Keratinocyte (primary cell): ENCODE measurements at regions not wholly inside any gene's neighbourhood (a gene's known extent, or its start where the extent isn't known, plus 50 kb on each side); places are given as distances from the start of the nearest gene placed in this dataset.

Experiments
- DNase-seq: peaks from one replicate; pipeline ENCODE4 v3.0.0-alpha.2; 2011; ENCODE audit warnings: low read depth, missing footprints, low spot score
- FAIRE-seq: peaks from 2 replicates; lab custom pipeline; 2011; peaks lifted over from hg19 to GRCh38; lab: Jason Lieb, UNC
- H2AFZ ChIP-seq: 2 replicates; pipeline ENCODE4 v1.6.0; 2012; ENCODE audit warnings: low read length, control low read depth, inconsistent platforms; ENCODE audit not compliant: control insufficient read depth
- H3K27ac ChIP-seq: 2 replicates; pipeline ENCODE4 v1.5.1; 2011; ENCODE audit warnings: low read length; ENCODE audit not compliant: control insufficient read depth, insufficient read depth
- H3K27me3 ChIP-seq: 3 replicates; pipeline ENCODE4 v1.6.0; 2011; ENCODE audit warnings: low read length; ENCODE audit not compliant: control insufficient read depth, insufficient read depth; ENCODE audit errors: extremely low read depth
- H3K36me3 ChIP-seq, 2 experiments: 2 replicates in 1 of 2; 3 replicates in 1 of 2; pipeline ENCODE4 v1.5.1; 2011; ENCODE audit warnings: low read length in 2 of 2, mild to moderate bottlenecking in 1 of 2; ENCODE audit not compliant: control insufficient read depth in 2 of 2, insufficient read depth in 2 of 2; ENCODE audit errors: extremely low read depth in 1 of 2
- H3K4me1 ChIP-seq: 3 replicates; pipeline ENCODE4 v1.5.1; 2011; ENCODE audit warnings: low read length; ENCODE audit not compliant: control insufficient read depth, insufficient read depth; ENCODE audit errors: extremely low read depth
- H3K4me2 ChIP-seq: 3 replicates; pipeline ENCODE4 v1.6.0; 2011; ENCODE audit warnings: low read depth, low read length; ENCODE audit not compliant: control insufficient read depth, insufficient read depth; ENCODE audit errors: extremely low read depth
- H3K4me3 ChIP-seq, 3 experiments: fragments of 200-600 bp in 1 of 3; sonication (generic) in 1 of 3; 2 replicates in 2 of 3; 3 replicates in 1 of 3; pipeline ENCODE4 v1.5.1; 2011 to 2016; ENCODE audit warnings: low read length in 3 of 3, mild to moderate bottlenecking in 3 of 3, control low read depth in 2 of 3, inconsistent platforms in 1 of 3, low read depth in 1 of 3, mixed read lengths in 1 of 3, mixed run types in 1 of 3, moderate library complexity in 1 of 3; ENCODE audit not compliant: control insufficient read depth in 2 of 3, insufficient read depth in 2 of 3; ENCODE audit errors: extremely low read depth in 1 of 3
- H3K79me2 ChIP-seq: 2 replicates; pipeline ENCODE4 v1.6.0; 2012; ENCODE audit warnings: low read length; ENCODE audit not compliant: control insufficient read depth, insufficient read depth
- H3K9ac ChIP-seq: 3 replicates; pipeline ENCODE4 v1.6.0; 2011; ENCODE audit warnings: low read length; ENCODE audit not compliant: control insufficient read depth, insufficient read depth; ENCODE audit errors: extremely low read depth
- H3K9me1 ChIP-seq: 3 replicates; pipeline ENCODE4 v1.6.0; 2011; ENCODE audit warnings: low read length; ENCODE audit not compliant: control insufficient read depth, insufficient read depth; ENCODE audit errors: extremely low read depth
- H3K9me3 ChIP-seq: 2 replicates; pipeline ENCODE4 v1.5.1; 2012; ENCODE audit warnings: low read depth, low read length; ENCODE audit not compliant: control insufficient read depth
- H4K20me1 ChIP-seq: 3 replicates; pipeline ENCODE4 v1.6.0; 2011; ENCODE audit warnings: low read length; ENCODE audit not compliant: control insufficient read depth, insufficient read depth; ENCODE audit errors: extremely low read depth
- EZH2 ChIP-seq: IDR thresholded peaks from one replicate; pipeline ENCODE4 v1.6.1; 2012; ENCODE audit warnings: inconsistent platforms, mild to moderate bottlenecking, low read length, moderate library complexity
- dilution Hi-C: fragments of 300-500 bp; cut with MboI; formaldehyde crosslinking; loops from one replicate; pipeline ENCODE4 v1.7.0; 2020; ENCODE audit warnings: low sequenced_read_pairs; ENCODE audit not compliant: extremely low pct_ligation_motif_present
- TF ChIP-seq, protein P1 (sequence below), 3 experiments: IDR thresholded peaks in 1 of 3; conservative IDR thresholded peaks in 1 of 3; optimal IDR thresholded peaks in 1 of 3; 2 replicates in 2 of 3; 3 replicates in 1 of 3; pipeline versions ENCODE3 to v1.5.1; 2011; ENCODE audit warnings: low read length in 3 of 3, mild to moderate bottlenecking in 3 of 3, moderate library complexity in 2 of 3, control low read depth in 1 of 3, inconsistent platforms in 1 of 3; ENCODE audit not compliant: insufficient read depth in 2 of 3; ENCODE audit errors: extremely low read depth in 1 of 3

DNA sequence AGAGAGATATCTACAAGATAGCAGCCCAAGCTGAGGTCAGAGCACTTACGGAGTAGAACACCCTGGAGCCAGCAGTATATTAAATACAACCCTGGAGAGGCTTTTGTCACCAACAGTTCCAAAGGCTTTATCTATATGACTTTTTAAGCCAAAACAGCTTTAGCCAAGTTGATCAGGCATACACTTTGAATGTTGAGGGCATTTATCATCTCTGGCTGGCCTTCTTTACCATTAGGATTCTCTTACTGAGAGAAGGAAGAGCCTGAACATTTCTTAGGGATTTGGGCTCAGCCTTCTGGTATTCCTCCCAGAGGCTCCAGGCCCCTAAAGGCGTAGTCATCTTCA, 161.3 kb upstream of the RIMS1 start:
- H2AFZ ChIP-seq: no peak overlapping the region
- TF ChIP-seq EZH2: no peak
- TF ChIP-seq, protein P1, sequence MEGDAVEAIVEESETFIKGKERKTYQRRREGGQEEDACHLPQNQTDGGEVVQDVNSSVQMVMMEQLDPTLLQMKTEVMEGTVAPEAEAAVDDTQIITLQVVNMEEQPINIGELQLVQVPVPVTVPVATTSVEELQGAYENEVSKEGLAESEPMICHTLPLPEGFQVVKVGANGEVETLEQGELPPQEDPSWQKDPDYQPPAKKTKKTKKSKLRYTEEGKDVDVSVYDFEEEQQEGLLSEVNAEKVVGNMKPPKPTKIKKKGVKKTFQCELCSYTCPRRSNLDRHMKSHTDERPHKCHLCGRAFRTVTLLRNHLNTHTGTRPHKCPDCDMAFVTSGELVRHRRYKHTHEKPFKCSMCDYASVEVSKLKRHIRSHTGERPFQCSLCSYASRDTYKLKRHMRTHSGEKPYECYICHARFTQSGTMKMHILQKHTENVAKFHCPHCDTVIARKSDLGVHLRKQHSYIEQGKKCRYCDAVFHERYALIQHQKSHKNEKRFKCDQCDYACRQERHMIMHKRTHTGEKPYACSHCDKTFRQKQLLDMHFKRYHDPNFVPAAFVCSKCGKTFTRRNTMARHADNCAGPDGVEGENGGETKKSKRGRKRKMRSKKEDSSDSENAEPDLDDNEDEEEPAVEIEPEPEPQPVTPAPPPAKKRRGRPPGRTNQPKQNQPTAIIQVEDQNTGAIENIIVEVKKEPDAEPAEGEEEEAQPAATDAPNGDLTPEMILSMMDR (optimal IDR thresholded peaks at IDR 0.05 in 1 of 3, IDR thresholded peaks at IDR 0.05 in 1 of 3, conservative IDR thresholded peaks at IDR 0.05 in 1 of 3; ENCODE audit: extremely low read depth in 1 of 3, insufficient read depth in 2 of 3, low read length in 3 of 3): no peak
- H3K4me1 ChIP-seq: no peaks in the 10 kb centered on the region
- no peak overlapping the region for H3K27ac ChIP-seq
- H3K27me3 ChIP-seq: no peaks in the 10 kb centered on the region
- H3K9me3 ChIP-seq: no peaks in the 10 kb centered on the region
- dilution Hi-C loops: no loop called here
- no peaks in the 10 kb centered on the region for H3K9me1 ChIP-seq
- no peak overlapping the region for H3K9ac ChIP-seq
- H3K79me2 ChIP-seq: no peaks in the 10 kb centered on the region
- no peak overlapping the region for H3K4me2 ChIP-seq
- no peaks in the 10 kb centered on the region for H3K36me3 ChIP-seq
- H3K4me3 ChIP-seq: no peak overlapping the region
- no peaks in the 10 kb centered on the region for H4K20me1 ChIP-seq
- DNase-seq (no peak), FAIRE-seq (no peak)

DNA sequence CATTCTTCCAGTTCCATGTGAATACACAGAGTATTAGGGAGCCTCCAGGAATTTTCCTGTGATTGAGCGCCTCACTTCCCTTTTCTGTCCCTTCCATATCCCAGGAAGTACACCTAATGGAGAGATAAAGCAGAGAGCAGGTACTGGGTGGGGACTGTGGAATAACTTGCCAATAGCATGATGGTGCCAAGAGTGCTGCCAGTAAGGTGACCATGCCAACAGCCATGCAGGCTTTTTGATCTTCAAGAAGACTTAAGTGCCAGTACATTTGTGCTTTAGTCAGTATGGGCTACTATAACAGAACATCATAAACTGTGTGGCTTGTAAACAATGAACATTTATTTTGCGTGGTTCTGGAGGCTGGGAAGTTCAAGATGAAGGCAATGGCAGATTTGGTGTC, 160.2 kb upstream of the RIMS1 start:
- dilution Hi-C loops: no loop called here
- no peak for DNase-seq

More for the DNA sequence above, 160.2 kb upstream of the RIMS1 start:
- Histone ChIP-seq H3K9me3 (no peaks in the 10 kb centered on the region), H3K4me1 (no peaks in the 10 kb centered on the region), H4K20me1 (no peaks in the 10 kb centered on the region), H3K4me3 (no peak overlapping the region), H3K79me2 (no peaks in the 10 kb centered on the region), H3K27me3 (no peaks in the 10 kb centered on the region), H3K9ac (no peak overlapping the region), H3K36me3 (no peaks in the 10 kb centered on the region), H2AFZ (no peak overlapping the region), H3K27ac (no peak overlapping the region), H3K4me2 (no peak overlapping the region), H3K9me1 (no peaks in the 10 kb centered on the region)
- no peak for FAIRE-seq
- TF ChIP-seq EZH2: no peak
- TF ChIP-seq, protein P1 (optimal IDR thresholded peaks at IDR 0.05 in 1 of 3, IDR thresholded peaks at IDR 0.05 in 1 of 3, conservative IDR thresholded peaks at IDR 0.05 in 1 of 3; ENCODE audit: extremely low read depth in 1 of 3, insufficient read depth in 2 of 3, low read length in 3 of 3): no peak
